ENCODE measurements at regions not wholly inside any gene's neighbourhood (a gene's known extent, or its start where the extent isn't known, plus 50 kb on each side); places are given as distances from the start of the nearest gene placed in this dataset.
"Not testable (repeated sequence)": the region's sequence is repeated elsewhere in the genome, so short reads cannot be mapped to it uniquely, and the experiment has no call there.

DNA sequence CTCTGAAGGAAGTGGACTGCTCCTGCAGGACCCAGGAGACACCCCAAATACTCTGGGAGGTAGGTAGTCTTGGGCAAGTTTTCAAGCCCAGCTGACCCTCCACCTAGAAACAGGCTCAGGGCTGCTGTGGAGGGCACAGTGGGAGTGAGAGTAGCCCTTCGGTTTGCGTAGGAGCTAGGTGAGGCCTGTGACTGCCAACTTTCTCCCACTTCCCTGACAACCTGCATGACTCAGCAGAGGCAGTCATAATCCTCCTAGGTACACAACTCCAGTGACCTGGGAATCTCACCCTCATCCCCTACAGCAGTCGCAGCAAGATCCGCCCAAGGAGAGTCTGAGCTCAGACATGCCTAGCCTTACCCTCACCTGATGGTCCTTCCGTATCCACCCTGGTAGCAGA, 439.1 kb downstream of the CNTNAP4 start:
- DNase-seq (ENCODE audit: low read depth) = not testable (repeated sequence)

DNA sequence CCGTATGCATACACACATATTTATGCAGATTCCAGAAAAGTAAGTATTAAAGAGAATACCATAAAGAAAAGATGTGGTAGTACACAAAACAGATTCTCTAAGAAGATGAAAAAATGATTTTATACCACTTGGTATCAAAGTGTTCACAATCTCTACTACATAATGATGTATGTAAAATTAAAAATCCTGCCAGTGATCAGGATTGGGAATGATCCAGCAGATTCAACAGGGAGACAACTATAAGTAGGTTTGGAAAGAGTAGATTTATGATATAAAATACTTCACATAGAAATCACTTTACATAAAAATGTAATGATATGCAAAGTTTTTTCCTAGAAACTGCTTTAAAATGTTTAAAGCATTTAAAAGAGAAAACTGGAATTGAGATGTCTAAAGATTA, 447.0 kb downstream of the CNTNAP4 start:
- no peak for DNase-seq (ENCODE audit: low read depth)

DNA sequence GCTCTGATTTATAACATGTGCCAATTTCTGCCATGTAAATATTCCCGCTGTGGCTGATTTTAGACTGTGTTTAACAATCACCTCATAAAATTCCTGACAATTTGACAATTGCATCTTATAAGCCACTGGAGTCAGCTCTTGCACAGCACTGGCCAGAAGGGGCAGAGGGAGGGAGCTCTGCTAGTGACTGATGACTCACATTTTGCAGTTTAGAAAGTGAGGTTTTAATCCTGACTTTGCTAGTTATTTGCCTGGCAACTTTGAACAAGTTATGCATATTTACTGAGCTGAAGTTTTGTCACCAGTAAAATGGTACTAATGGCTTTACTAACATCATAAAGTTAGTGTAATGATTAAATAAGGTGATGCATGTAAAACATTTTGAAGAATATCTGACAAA, 452.3 kb downstream of the CNTNAP4 start:
- DNase-seq (ENCODE audit: low read depth) = no peak

DNA sequence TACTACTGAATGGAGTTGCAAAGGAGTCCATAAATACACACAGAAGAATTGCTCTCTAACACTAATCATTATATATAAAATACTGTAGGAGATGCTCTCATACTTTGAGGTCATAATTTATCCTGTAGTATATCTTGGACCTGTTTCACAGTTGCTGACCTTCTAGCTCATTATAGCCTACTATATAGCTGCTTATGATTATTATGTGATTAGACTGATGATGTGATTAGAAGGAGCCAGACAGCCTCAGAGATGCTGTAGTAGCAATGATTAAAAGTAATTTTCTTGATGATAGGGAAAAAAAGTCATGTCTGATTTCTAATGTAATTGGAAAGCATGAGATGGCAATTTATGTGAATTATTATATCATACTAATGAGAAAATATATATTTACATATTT, 455.7 kb downstream of the CNTNAP4 start:
- no peak for DNase-seq (ENCODE audit: low read depth)

DNA sequence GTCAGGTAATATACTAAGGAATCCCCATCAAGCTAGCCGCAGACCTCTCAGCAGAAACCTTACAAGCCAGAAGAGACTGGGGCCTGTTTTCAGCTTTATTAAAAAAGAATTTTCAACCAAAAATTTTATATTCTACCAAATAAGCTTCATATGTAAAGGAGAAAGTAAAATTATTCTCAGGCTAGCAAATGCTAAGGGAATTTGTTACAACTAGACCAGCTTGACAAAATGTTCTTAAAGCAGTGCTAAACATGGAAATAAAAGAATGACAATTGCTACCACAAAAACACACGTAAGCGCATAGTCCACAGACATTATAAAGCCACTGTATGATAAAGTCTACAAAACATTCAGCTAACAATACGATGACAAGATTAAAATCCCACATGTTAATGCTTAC, 449.4 kb upstream of the MON1B start:
- DNase-seq (ENCODE audit: low read depth) = no peak

DNA sequence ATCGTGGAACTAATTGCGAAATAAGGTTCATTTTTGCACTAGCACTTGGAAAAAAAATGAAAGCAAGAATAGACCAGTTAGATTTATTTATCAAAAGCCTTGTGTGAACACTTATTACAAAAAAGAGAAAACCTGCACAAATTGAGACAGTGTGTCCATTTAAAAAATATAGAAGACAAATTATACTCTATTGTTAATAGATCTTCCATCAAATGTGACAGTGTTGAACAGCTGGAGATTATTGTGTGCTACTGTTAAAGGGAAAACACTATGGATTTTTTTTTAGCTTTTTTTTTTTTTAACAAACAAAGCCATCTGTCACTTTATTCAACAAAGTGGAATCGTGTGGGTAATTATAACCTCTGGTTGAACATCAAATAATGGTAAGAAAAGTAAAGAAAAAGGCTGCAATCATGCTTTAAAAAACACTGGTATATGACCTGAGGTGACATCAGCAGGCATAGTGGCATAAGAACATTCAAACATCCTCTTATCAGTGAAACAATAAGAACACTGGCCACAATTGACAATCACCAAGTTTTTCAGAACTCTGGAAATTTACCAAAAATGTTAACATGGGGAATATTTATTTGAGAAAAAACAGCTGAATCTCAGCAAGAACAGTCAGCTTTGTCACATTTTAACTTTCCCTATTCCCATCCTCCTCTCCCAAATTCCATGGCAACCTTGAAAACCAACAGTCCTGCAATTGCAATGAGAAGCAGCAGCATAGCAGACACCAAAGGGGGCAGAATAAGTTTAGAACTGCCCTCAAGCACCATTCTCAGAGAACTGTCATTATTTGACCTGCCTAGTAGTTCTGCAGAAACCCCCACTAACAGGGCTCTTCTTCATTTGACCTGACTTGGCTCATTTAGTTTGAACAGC, 442.3 kb upstream of the MON1B start:
- no peak for DNase-seq (ENCODE audit: low read depth)

DNA sequence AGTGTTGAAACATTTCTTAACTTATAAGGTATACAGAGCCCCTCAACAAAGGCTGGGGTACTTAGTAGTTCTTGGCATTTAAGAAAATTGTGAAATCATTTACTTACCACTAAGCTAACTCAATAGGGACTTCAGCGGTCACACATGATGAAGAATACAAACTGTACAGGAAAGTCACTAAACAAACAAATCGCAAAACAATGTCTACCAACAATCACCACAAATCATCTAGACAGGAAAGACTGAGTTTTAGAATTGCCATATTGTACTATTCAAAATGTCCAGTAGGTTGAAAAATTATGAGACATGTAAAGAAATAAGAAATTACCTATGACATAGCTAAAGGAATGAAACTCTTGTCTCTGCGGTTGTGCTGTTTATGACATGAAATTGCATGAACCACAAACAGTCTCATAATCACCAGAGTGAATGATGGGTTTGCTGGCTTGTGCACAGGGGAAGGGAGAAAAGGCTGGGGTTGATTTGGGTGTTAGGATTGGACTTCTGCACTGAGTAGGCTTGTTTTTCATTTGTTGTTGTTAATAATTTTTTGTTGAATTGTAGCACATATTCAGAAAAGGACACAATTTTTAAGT, 441.1 kb upstream of the MON1B start:
- DNase-seq (ENCODE audit: low read depth) = no peak

DNA sequence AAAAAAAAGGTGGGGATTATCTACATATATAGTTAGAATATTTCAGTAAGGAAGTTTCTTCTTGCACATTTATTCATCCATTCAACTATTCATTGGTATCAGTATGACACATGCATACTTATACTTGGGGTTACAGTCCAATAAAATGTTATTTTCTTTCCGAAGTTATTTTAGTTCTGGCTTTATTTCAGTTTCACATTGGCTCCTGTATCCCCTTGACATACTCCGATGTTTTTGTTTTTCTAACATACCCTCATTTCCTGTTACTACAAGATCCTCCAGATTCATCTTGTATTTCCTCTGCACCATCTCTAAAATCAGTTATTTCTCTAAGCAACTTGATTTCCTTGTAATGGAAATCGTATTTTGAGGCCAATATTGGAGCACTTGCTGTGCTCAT, 435.5 kb upstream of the MON1B start:
- no peak for DNase-seq (ENCODE audit: low read depth)

DNA sequence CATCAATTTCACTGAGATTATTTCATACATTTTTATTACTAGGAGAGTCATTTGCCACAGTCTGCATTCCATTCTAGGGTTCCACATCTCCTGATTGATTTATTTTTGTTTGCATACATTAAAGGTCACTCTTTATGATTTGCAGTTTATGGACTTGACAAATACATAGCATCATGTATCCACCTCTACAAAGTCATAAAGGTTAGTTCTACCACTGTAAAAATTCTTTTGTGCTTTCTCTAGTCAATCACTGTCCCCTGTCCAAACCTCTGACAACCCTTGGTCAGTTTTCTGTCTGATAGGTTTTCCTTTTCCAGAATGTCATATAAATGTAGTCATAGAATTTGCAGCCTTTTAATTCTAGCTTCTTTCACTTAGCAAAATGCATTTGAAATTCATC, 434.6 kb upstream of the MON1B start:
- DNase-seq (ENCODE audit: low read depth) = no peak

DNA sequence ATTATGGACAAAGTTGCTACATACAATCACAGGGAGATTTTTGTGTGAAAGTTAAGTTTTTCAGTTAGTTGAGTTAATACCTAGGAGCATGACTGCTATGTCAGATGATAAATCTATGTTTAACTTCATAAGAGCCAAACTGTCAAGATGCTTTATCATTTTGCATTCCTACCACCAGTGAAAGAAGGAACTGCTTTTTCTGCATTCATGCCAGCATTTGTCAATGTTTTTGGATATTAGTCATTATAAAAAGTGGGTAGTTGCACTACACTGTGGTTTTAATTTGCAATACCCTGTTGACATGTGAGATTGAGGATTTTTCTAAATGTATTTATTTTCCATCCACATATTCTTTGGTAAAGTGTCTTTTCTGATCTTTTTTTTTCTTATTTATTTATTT, 434.0 kb upstream of the MON1B start:
- no peak for DNase-seq (ENCODE audit: low read depth)

DNA sequence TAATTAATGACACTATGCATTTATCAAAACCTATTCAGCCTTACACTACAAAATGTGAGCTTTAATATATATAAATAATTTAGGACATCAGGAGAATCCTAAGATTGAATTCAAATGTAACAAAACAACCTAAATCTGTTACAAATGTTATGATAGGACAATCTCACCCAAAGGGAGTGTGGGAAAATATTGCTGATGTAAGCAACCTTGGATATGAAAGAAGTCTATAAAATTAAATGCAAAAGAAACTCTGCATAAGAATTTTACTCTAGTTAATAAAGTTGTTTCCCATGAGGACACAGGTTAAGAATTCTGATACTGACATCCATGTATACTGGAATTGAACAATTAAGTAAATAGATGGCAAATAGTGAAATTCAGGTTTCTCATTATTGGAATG, 424.5 kb upstream of the MON1B start:
- no peak for DNase-seq (ENCODE audit: low read depth)

DNA sequence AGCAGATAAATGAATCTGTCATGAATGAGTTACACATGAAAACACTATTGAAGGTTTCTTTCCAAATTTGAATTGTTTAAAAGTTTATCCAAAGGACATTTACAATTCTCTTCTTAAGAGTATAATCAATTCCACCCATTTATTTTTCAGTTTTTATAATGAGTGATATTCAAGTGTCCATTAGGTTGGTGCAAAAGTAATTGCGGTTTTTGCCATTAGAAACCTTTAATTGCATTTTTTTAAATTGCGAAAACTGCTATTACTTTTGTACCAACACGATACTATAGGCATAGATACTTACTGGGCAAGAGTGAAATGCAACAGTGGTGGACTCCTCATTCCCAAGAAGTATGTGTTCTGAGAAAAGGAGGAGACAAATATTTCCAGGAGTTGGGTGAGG, 422.7 kb upstream of the MON1B start:
- DNase-seq (ENCODE audit: low read depth) = no peak

DNA sequence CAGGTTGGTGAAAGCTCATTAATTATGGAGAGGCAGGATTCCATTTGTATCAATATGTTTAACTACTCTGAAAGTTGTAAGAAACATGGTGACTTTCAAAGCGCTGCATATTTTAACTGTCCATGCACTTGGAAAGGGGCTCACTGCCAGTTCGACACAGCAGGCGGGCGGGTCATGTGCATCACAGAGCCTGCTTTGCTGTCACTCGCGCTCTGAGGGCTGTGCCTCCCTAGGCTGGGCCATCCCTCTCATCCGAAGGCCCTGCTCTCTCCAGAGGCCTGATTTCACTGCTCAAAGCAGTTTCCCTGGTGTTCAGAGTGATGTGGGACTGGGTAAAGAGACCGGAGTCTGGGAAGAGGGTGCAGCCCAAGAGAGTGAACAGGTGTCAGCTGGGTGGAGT, 422.0 kb upstream of the MON1B start:
- no peak for DNase-seq (ENCODE audit: low read depth)

DNA sequence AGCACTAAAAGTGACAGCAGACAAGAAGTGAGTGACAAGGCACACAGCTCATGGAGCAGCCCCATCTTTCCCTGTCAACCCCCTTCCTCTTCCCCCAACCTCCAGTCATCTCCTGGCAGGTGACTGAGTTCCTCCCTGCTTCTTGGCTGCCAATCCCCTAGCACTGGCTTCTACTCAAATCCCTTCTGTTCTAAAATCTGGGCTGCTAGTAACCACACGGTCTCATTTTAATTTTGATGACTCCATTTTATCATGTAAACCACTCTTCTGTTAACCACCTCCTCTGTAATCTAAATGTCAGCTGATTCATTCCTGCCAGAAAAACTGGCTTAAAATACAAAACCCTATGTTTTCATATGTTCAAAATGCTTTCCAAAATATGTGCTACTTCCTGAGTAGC, 419.8 kb upstream of the MON1B start:
- DNase-seq (ENCODE audit: low read depth) = no peak

DNA sequence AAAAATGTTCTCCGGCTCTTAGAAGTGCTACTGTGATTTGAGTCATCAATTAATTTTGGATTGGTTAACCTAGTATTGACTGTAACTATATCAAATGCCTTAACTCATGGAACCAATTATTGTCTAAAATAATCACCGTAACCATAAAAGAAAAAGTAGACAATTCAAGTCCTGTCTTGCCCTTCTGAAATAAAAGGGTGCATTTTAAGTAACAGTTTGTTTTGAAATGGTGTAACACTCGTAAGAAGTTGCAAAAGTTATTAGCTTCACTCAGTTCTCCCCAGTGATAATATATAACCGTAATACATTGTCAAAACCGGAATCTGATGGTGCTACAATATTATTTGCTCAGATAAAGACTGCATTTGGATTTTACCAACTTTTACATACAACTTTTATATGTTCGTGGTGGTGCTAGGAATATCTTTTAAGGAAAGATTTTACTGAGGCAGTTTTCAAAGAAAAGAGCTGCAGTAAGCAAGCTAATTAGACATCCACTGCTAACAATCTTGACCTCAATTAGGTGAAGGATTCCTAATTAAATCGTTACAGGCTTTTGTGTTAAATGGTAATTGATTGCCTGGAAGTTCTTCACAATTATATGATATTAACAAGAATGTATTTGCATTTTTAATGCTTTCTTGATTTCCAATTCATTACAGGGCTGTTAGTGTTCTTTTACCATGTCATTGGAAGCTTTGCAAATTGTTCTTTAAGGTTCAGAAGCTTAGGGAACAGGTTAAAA, 413.1 kb upstream of the MON1B start:
- no peak for DNase-seq (ENCODE audit: low read depth)

DNA sequence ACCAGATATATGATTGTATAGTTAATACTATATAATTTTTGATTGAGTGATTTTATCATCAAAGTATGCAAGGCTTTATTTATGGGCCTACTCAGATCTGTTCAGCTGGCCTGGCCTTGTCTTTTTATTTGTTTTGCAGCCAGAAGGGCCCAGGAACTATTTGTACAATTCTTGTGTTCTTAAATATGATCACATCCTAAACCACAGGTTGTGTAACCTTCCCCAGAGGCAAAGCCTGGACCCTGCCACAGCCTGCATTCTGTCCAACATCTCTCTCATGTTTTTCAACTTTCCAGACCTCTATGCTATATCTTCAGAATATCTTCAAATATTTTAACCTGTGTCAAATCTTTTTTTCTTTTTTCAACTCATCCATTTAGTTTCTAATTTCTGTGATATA, 410.4 kb upstream of the MON1B start:
- no peak for DNase-seq (ENCODE audit: low read depth)

DNA sequence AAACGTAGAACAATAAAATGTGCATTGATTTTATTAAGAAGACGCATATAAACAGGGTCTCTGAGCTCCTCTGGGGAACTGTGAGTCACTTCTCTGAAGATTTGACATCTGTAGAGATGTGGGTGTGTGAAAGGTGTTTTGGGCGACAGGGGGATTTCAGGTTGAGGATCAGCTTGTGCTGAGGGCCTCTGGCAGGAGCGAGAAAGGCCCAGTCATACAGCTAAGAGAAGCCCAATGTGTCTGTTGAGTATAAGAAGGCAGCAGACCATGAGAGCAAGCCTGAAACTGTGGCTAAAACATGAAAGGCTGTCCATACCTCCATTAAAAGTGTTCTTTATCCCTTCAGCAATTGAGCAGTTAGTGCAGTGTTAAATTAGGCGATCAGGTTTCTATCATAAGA, 406.5 kb upstream of the MON1B start:
- no peak for DNase-seq (ENCODE audit: low read depth)

DNA sequence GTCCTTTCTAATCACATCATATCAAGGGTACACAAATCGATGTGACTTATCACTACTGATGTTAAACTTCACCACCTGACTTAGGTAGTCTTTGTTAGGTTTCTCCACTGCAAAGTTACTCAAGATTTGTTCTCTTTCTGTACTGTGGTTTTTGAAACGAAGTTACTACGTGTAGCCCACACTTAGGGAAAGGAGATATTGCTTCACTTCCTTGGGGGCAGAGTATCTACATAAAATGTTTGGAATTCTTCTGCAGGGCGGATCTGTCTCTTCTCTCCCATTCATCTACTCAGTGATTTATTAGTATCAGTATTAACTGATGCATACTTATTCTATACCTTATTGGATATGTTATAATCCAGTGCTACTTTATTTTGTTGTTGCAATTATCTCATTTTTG, 403.6 kb upstream of the MON1B start:
- no peak for DNase-seq (ENCODE audit: low read depth)

DNA sequence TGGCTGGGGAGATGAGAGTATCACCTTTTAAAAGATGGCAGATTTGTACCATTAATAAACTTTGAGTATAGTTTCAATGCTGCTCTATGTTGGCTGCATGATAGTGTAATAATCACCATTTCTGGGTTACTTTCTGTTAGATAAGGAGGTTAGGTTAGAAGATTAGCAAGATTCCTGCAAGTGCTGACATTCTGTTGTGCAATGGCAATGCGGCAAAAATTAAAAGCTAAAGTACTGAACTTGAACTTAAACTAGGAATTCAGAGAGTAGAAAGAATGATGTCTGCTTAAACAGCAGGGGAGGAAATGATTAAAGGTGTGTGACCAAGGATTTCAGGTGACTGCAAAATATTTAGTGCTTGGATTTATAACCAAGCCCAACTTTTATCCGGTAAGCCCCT, 399.8 kb upstream of the MON1B start:
- no peak for DNase-seq (ENCODE audit: low read depth)

DNA sequence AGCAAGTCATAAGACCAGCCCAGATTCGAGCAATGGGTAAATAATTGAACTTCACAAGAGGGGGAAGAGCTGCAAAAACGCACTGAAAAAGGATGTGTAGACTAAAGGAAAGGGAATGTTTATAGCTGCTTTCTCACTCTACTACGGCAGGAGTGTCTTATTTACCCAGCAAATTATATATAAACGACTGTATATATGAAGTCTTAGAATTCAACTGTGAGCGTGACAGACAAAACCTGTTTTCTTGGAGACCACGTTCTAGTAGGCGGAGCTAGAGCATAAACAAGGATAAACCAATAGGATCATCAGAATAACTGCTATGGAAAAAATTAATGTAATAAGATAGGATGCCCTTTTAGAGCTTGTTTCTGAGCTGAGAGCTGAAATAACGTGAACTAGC, 394.6 kb upstream of the MON1B start:
- no peak for DNase-seq (ENCODE audit: low read depth)

DNA sequence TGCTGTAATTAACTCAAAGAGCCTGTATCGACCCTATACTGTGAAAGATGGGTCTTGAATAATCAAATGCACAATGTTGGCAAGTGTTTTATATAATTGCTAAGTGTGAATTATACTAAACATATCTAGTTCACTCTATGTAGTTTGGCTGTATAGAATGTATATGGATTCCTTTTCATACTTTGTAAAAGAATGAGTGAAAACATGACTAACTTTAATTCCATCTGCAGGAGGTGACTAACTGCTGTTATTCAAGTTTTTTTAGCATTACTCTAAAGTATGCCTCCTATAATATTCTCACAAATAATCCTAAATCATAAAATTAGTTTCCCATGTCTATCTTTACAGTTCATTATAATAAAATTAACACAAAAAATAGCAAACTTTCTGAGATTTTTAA, 394.0 kb upstream of the MON1B start:
- no peak for DNase-seq (ENCODE audit: low read depth)

DNA sequence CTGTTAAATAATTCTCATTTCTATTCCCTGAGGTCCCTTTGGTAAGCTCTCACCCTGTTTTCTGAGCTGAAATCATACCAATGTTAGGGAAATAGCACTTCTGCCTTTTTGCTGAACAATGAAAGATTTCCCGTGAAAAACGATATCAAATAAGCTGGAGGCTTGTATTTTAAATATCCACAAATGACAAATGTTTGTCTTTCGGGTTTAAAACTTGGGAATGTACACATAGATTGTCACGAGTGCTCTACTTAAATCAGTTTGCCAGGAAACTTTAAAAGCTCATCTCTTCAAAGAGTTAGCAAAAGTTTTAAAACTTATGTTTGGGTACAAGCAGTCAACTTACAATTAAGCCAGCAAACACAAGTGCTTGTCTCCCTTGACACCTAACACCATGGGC, 393.5 kb upstream of the MON1B start:
- DNase-seq (ENCODE audit: low read depth) = no peak

DNA sequence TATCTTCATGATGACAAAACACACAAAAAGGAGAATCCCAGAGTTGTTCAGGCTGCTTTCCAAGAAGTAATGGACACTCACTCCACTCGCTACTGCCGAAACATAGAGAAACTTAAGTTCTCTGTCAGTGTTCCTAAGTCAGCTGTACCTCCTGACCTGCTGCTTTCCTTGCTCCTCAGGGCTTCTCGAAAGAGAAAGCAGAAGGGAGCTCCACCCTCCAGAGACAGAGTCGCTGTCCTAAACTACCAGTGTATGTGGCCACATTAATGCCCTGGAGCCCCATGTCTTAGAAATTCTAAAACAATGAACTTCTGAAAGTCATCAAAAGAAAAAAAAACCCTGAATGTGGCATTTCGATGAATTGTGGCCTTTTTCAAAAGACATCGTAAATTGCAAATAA, 390.8 kb upstream of the MON1B start:
- no peak for DNase-seq (ENCODE audit: low read depth)
